K562 (cell line): ENCODE measurements at regions not wholly inside any gene's neighbourhood (a gene's known extent, or its start where the extent isn't known, plus 50 kb on each side); places are given as distances from the start of the nearest gene placed in this dataset.

Experiments used
- ATAC-seq: fragments of 200-7000 bp; cut with Tn5 transposase; 3 replicates; pipeline ENCODE4 v1.9.1; 2020; ENCODE audit warnings: moderate library complexity
- BruUV-seq: library from RNA; stranded (reverse); fragments of 400-500 nt; replicated peaks from 2 replicates; lab custom pipeline; 2021; lab: Mats Ljungman, UMichigan
- CTCF ChIA-PET: fragments of 300-600 bp; formaldehyde crosslinking; extraction: SDS; loops from one replicate; lab custom pipeline; 2021; ENCODE audit warnings: low intra/inter-chr PET ratio; lab: Yijun Ruan, JAX
- POLR2A ChIA-PET: fragments of 300-600, 350-650 bp; sonication (Branson Sonifier 250); formaldehyde crosslinking; extraction: SDS; loops from one replicate; lab custom pipeline; 2021; ENCODE audit warnings: antibody characterized with exemption, inconsistent platforms; lab: Yijun Ruan, JAX
- DNase-seq, 4 experiments: peaks; one replicate each; pipeline versions ENCODE4 v3.0.0 to v3.0.0-alpha.2; 2011 to 2018; ENCODE audit warnings: low spot score in 3 of 4, mixed read lengths in 3 of 4; ENCODE audit errors: extremely low read depth in 1 of 4
- FAIRE-seq: peaks from 2 replicates; lab custom pipeline; 2011; peaks lifted over from hg19 to GRCh38; lab: Jason Lieb, UNC
- H2AFZ ChIP-seq: 2 replicates; pipeline ENCODE4 v1.6.0; 2011; ENCODE audit warnings: low read depth, low read length, control low read depth, inconsistent platforms
- H3K27ac ChIP-seq: fragments of 200-600 bp; 3 replicates; pipeline ENCODE4 v1.8.0; 2011; ENCODE audit warnings: low read depth, mild to moderate bottlenecking, control low read depth, inconsistent platforms, low read length, moderate library complexity, mixed read lengths; ENCODE audit errors: extremely low read depth
- H3K27me3 ChIP-seq, 2 experiments: fragments of 300-600 bp in 1 of 2; 2 replicates in 1 of 2; 3 replicates in 1 of 2; pipeline versions ENCODE4 v1.6.0 to v1.8.0; 2011; ENCODE audit warnings: inconsistent platforms in 2 of 2, low read length in 2 of 2, mild to moderate bottlenecking in 1 of 2, mixed read lengths in 1 of 2, moderate library complexity in 1 of 2; ENCODE audit not compliant: control insufficient read depth in 2 of 2, insufficient read depth in 2 of 2
- H3K36me3 ChIP-seq: fragments of 300-600 bp; 3 replicates; pipeline ENCODE4 v1.8.0; 2011; ENCODE audit warnings: mild to moderate bottlenecking, low read length, inconsistent platforms; ENCODE audit not compliant: control insufficient read depth, insufficient read depth
- H3K4me1 ChIP-seq, 2 experiments: fragments of 200-600 bp in 1 of 2; replicated peaks in 1 of 2; 2 replicates in 1 of 2; 3 replicates in 1 of 2; pipeline versions ENCODE4 v1.5.1 to v1.8.0; 2011; ENCODE audit warnings: inconsistent platforms in 2 of 2, low read length in 2 of 2, mild to moderate bottlenecking in 1 of 2, mixed read lengths in 1 of 2, moderate library complexity in 1 of 2; ENCODE audit not compliant: control insufficient read depth in 2 of 2, insufficient read depth in 2 of 2
- H3K4me2 ChIP-seq: 2 replicates; pipeline ENCODE4 v1.6.1; 2011; ENCODE audit warnings: low read length, control low read depth, inconsistent platforms, mixed read lengths; ENCODE audit not compliant: insufficient read depth
- H3K4me3 ChIP-seq: fragments of 200-600 bp; sonication (generic), shearing (Covaris generic); 2 replicates; pipeline ENCODE4 v1.5.1; 2016; ENCODE audit warnings: control low read depth, inconsistent platforms
- H3K79me2 ChIP-seq: fragments of 200-600 bp; 3 replicates; pipeline ENCODE4 v1.8.0; 2011; ENCODE audit warnings: low read length, inconsistent platforms; ENCODE audit not compliant: control insufficient read depth, insufficient read depth
- H3K9ac ChIP-seq, 2 experiments: 2 replicates each; pipeline versions ENCODE4 v1.6.0 to v1.6.1; 2011; ENCODE audit warnings: low read depth in 2 of 2, low read length in 2 of 2, control low read depth in 1 of 2, inconsistent platforms in 1 of 2, mild to moderate bottlenecking in 1 of 2, mixed read lengths in 1 of 2; ENCODE audit not compliant: insufficient read depth in 1 of 2
- H3K9me1 ChIP-seq: one replicate; pipeline ENCODE4 v1.6.0; 2011; ENCODE audit warnings: inconsistent platforms, mild to moderate bottlenecking, low read length, moderate library complexity; ENCODE audit not compliant: control insufficient read depth, insufficient read depth
- H3K9me3 ChIP-seq: replicated peaks from 2 replicates; pipeline ENCODE4 v1.5.1; 2011; ENCODE audit warnings: low read depth, low read length, inconsistent platforms; ENCODE audit not compliant: control insufficient read depth, insufficient read depth
- H4K20me1 ChIP-seq: replicated peaks from 2 replicates; pipeline ENCODE4 v1.6.1; 2011; ENCODE audit warnings: low read length, inconsistent platforms, mixed read lengths; ENCODE audit not compliant: control insufficient read depth, insufficient read depth
- ATF1 ChIP-seq, 2 experiments: fragments of 450-650 bp in 1 of 2; IDR thresholded peaks; 2 replicates each; pipeline ENCODE4 v1.6.1; 2016; ENCODE audit warnings: missing compliant biosample characterization in 1 of 2, missing genetic modification characterization in 1 of 2
- CBX3 ChIP-seq, 2 experiments: IDR thresholded peaks; 1 replicate in 1 of 2; 2 replicates in 1 of 2; pipeline ENCODE4 v1.6.1; 2012; ENCODE audit warnings: inconsistent platforms in 2 of 2, low read length in 2 of 2, borderline replicate concordance in 1 of 2, control low read depth in 1 of 2
- DNMT1 ChIP-seq: fragments of 450-650 bp; IDR thresholded peaks from 2 replicates; pipeline ENCODE4 v1.6.1; 2016; ENCODE audit warnings: antibody characterized with exemption, mild to moderate bottlenecking
- E4F1 ChIP-seq: fragments of 250-450 bp; sonication (Bioruptor Pico); IDR thresholded peaks from 2 replicates; pipeline ENCODE4 v1.5.0; 2021; ENCODE audit warnings: mild to moderate bottlenecking, borderline replicate concordance
- FOS ChIP-seq: IDR thresholded peaks from 3 replicates; pipeline ENCODE4 v1.6.1; 2011; ENCODE audit not compliant: insufficient read length; ENCODE audit errors: extremely low read depth
- LEF1 ChIP-seq: fragments of 450-650 bp; IDR thresholded peaks from 2 replicates; pipeline ENCODE4 v1.6.1; 2016; ENCODE audit warnings: mild to moderate bottlenecking
- NFYB ChIP-seq: IDR thresholded peaks from 2 replicates; pipeline ENCODE4 v1.6.1; 2011; ENCODE audit warnings: mild to moderate bottlenecking, moderate library complexity; ENCODE audit not compliant: insufficient read length; ENCODE audit errors: extremely low read depth
- RERE ChIP-seq: sonication (generic); formaldehyde crosslinking; IDR thresholded peaks from 2 replicates; pipeline ENCODE4 v1.8.0; 2023; ENCODE audit warnings: missing genetic modification reagents, mild to moderate bottlenecking, borderline replicate concordance
- TAL1 ChIP-seq: fragments of 450-650 bp; IDR thresholded peaks from 2 replicates; pipeline ENCODE4 v1.6.1; 2016; ENCODE audit warnings: mild to moderate bottlenecking
- in situ Hi-C: fragments of 300-500 bp; cut with MboI; formaldehyde crosslinking; loops from 4 replicates; pipeline ENCODE4 v1.15.0; 2018; ENCODE audit warnings: inconsistent platforms, mixed read lengths
- intact Hi-C: fragments of 100-400 bp; cut with micrococcal nuclease; formaldehyde crosslinking; loops from 2 replicates; pipeline ENCODE4 v1.14.2; 2022

DNA sequence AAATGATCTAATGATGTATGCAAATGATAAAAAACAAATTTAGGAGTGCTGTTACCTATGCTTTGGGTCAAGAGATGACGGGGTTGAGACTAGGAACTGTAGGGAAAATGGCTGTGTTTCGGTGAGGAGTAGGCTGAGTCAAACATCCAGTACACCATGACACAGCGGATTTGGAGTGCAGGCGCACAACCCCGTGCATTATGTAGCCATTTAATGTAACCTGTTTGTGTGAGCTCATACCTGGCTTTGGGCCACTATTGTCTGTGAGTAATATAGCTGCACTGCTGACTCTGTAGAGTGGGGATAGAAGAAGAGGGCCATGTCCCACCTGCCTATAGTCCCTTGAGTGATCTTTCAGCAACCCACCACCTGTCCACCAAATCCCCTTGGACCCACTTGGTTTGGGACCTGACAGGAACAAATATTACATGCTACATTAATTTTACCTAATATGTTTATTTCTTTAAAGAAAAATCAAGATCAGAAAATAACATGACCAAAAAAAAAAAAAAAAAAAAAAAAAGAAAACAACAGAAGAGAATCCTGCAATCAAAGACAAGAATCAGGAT lies 95.5 kb upstream of the KLHL1 start (continued):
- TF ChIP-seq RERE (CRISPR knock-in tag) (no peak), NFYB (no peak), TAL1 (no peak)

GRCh38 chr13:70191034-70191433 lies 82.8 kb upstream of the KLHL1 start:
- no peaks in the 10 kb centered on the region for H3K9me3 ChIP-seq
- no peak for FAIRE-seq
- no peaks in the 10 kb centered on the region for H3K4me1 ChIP-seq
- no peak overlapping the region for H3K9ac ChIP-seq
- no peak overlapping the region for H3K4me3 ChIP-seq
- no peaks in the 10 kb centered on the region for H3K9me1 ChIP-seq
- TF ChIP-seq FOS (no peak), LEF1 (no peak), ATF1 (CRISPR knock-in tag; IDR thresholded peaks at IDR 0.05) (no peak), ATF1 (tag; IDR thresholded peaks at IDR 0.05) (no peak), E4F1 (CRISPR knock-in tag) (no peak), DNMT1 (no peak), CBX3 (IDR thresholded peaks at IDR 0.05; ENCODE audit: borderline replicate concordance in 1 of 2, low read length in 2 of 2) (no peak)
- DNase-seq, result no peak
- no peak overlapping the region for H3K4me2 ChIP-seq
- H3K79me2 ChIP-seq, result no peaks in the 10 kb centered on the region
- no peaks in the 10 kb centered on the region for H3K27me3 ChIP-seq
- no peak overlapping the region for H2AFZ ChIP-seq
- no peak overlapping the region for H3K27ac ChIP-seq
- intact Hi-C loops, result no loop called here
- H4K20me1 ChIP-seq, result no peaks in the 10 kb centered on the region
- in situ Hi-C loops, result no loop called here
- ChIA-PET CTCF (no interaction called here), POLR2A (no interaction called here)
- H3K36me3 ChIP-seq, result no peaks in the 10 kb centered on the region
- no peak for ATAC-seq
- no TSS peak for BruUV-seq
